ENCODE measurements at regions not wholly inside any gene's neighbourhood (a gene's known extent, or its start where the extent isn't known, plus 50 kb on each side); places are given as distances from the start of the nearest gene placed in this dataset.

DNA sequence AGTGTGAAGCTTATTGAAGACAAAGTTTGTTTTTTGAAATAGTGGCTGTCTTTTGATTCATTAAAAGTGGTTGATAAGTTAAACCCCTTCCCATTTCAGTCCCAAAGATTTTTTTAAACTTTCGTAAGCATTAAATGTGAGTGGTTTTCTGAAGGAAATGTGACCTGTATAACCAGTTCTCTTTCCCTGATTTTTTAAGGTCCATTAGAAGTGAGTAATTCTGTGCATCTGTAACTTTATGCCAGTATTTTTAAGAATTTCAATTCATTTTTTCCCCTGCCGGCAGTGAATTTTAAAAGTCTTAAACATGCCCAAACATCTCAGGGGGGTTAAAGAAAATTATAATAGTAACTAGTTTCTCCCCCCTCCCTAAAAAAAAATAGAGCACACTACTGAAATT, 254.6 kb upstream of the SP8 start:
- no peak for FAIRE-seq

DNA sequence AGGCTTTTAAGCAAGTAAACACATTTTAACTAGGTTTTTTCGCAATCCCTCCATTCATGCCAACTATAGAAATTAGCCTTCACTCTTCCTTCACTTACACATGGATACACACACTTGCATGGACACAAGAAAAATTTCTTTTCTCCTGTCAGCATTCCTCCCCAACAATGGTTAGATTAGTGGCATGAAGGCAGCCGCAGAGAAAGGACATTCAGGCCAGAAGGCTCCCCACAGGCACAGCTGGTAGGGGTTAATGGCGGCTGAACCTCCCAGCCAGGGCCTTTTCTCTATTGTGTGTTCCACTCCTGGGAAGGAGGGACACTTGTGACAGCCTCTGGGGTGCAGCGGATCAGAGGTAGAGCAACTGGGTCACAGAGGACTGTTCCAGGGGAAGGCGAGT, 255.0 kb upstream of the SP8 start:
- no peak for FAIRE-seq

DNA sequence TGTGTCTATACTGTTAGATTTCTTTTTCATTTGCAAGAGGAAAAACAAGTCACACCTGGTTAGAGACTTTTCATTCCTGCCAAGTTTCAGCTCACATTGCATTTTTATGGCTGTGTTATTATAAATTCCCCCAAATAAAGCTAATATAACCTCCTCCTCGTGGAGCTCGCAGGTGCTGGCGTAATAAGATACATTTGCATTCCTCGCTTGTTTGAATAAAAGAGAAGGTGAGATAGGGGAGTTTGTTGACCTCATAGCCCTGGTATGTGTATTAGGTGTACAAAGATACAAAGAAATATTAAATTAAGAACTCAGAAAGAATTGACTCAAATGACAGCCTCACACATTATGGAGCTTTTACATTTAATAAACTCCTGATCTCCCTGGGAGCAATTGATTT, 257.7 kb upstream of the SP8 start:
- FAIRE-seq, result no peak

DNA sequence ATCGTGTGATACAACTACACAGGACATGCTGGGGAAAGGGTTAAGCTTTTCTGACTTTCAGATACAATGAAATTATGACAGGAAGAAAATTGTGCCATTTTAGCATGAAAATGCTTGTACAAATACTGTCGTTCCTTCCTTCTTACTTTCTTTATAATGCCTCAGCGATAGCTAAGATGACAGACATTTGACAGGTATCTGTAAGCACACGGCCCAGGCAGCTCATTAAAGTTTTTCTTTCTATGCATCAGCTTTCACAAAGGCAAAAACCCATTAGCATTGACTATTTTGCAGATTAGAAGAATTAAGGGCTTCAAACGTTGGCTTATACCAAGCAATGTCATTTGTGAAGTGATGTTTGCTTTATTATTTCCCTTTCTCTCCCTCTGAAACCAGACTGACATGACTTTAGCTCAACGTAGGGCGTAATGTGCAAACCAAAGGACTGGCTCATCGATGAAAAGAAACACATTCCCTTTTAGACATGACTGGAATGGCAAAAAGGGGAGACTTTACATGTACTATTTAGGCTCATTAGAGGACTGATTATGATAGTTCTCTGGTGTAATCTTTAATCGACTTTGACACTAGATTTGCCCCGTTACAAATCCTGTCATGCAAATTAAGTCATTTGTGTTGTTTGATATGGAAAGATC, 258.4 kb upstream of the SP8 start:
- no peak for FAIRE-seq

DNA sequence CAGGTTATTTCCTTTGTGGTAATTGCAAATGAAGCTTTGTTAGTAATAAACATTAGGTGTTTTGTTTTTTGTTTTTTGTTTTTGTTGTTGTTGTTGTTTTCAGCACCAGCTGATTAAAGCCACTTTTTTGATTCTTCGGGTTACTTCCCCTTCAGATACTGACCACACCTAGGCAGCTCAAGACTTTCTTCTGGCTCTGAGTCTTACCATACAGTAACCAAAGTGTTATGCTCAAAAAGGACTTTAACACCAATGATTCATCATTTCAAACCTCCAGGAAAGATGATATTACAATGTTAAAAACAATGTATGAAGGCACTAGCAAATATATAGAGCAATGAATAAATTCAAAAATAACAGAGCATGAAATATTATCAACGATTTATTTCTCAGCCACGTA, 265.2 kb upstream of the SP8 start:
- FAIRE-seq, result no peak

DNA sequence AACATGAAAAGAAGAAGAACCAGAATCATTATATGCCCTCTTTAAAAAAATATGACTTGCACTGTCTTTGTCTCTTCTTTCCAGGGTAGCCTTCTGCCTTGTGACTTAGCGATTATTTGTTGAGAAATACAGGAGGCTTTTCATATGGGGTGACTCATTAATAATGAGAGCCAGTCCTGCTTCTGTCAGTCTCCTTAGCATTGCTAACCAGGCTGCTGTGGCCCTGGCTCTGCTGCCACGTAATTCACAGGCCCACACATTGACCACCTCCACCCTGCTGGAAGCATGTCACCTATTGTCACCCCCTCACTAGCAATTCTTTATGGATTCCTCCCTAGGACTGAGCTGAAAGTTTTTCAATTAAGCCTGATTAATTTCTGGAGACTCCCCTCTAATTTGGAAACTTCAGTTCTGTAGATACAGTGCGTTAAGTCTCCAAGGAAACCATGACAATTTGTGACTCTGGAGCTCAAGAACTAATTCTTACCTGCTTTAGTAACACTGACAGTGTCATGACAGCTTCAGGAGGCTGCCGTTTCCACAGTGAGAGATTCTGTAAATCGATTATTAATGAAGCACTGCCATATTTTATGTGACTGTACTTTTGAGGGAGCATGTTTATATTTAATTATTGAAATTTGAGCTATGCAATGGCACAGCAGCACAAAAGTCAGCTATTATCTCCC, 267.9 kb upstream of the SP8 start:
- no peak for FAIRE-seq

DNA sequence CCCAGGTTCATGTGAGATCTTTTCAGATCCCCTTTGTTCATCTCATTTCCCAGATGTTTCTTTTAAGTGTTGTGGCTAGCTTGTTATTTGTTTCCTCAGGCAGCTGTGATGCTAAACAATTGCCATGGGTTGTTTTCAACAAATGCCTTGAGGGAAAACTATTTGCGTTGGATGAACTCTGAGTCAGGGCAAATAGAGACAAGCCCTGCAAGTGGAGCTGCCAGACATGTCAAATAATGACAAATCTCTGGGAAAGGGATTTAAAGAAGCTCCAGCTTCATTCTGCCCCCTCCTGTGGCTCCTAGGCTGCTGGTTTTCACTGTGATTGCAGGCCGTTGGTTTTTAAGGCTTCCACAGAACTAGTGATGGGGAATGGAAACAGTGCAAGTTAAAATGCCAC, 272.4 kb upstream of the SP8 start:
- no peak for FAIRE-seq

DNA sequence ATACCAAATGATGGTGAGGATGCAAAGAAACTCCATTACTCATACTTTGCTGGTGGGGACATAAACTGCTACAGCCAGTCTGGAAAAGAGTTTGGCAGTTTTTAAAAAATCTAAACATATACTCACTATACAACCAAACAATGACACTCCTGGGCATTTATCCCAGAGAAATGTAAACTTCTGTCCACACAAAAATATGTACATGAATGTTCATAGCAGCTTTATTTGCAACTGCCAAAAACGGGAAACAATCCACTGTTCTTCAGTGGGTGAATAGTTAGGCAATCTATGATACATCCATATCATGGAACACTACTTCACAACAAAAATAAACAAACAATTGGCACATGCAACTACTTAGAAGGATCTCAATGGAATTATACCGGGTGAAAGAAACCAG, 276.4 kb upstream of the SP8 start:
- no peak for FAIRE-seq

DNA sequence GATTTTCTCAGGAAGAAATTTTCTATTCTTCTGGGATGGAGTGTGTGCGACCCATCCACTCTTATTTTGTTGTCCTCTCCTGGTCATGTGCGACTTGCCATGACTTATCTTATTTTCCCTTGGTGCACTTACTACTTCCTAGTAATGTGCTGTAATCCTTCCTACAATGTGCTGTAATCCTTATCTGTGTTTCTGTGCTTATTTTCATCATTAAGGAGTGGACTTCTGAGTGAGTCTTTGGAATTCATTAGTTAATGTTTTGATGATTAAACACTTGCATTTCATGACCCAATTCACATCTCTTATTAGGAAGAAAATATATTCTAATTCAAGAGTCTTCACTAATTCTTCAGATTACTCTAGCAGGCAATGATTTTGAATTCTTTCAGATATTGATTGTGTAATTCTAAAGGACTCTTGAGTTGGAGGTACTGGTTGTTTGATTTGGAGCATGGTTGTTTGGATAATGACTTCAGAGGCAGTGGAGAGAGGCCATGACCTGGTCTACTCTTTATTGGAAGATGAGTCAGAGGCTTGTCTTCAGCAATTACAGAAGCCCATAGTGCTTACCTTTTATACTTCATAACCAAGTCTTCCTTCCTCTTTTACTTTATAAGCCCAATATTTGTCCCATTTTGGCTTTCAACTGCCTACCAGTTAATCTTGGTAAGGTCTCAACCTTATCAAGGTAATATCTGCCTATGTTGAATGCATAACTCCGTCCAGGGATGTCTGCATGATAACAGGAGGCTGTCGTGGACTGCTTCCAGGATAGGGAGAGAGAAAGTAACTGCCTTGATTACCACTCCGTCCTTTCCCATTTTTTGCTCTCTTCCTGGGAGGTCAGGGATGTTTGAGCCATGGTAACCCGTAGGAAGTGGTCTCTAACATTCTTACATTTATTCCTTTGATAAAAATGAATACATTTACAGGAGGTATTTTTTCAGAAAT, 278.3 kb upstream of the SP8 start:
- no peak for FAIRE-seq

DNA sequence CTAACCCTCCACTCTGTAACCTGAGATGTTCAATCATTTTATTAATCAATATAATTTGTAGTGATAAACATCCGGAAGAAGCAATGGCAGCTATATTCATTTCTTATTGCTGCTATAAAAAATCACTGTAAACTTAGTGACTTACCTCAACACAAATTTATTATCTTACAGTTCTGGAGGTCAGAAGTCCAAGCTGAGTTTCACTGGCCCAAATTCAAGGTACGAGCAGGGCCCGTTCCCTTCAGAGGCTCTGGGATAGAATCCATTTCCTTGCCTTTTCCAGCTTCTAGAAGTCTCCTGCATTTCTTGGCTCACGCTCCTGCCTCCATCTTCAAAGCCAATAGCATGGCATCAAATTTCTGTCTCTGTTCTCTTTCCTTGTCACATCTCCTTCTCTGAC, 279.5 kb upstream of the SP8 start:
- no peak for FAIRE-seq

DNA sequence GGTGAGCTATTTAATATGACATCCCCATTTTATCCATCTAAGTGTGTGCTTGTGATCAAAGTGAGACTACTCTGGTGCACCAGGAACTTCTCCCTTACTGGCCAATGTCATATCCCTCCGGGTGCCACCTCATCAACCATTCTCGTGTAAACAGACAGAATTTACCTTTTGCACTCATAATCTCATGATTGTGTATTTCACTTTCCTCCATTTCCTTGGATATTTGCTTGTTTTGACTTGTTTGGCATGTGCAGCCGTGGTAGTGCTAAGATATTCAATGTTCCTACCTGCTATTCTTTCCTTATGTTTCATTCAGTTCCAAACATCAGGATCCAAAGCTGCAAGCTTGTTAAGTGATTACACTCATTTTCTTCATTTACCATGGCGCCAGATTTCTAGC, 280.5 kb upstream of the SP8 start:
- FAIRE-seq, result no peak

DNA sequence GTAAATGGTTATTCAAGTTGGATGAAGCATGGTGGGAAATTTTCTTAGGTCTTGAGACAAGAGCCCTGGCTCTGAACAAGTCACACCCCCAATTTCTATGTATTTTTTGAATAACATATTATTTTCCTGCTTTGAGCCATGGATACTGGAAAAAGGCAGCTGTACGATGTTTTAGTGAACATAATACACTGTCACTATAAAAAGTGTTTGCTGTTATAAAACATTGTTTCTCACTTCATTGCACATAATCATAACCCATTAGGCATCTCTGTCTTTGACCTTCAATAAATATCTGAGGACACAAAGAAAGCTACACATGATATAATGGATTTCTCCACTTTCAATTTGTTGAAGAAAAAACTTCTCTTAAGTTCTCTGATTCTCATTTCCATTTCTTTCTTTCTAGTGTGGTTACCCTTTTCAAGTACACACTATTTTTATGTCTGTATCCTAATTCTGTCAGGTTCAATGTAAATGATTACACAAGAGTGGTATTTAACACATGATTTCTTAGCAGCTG, 283.9 kb upstream of the SP8 start:
- no peak for FAIRE-seq

DNA sequence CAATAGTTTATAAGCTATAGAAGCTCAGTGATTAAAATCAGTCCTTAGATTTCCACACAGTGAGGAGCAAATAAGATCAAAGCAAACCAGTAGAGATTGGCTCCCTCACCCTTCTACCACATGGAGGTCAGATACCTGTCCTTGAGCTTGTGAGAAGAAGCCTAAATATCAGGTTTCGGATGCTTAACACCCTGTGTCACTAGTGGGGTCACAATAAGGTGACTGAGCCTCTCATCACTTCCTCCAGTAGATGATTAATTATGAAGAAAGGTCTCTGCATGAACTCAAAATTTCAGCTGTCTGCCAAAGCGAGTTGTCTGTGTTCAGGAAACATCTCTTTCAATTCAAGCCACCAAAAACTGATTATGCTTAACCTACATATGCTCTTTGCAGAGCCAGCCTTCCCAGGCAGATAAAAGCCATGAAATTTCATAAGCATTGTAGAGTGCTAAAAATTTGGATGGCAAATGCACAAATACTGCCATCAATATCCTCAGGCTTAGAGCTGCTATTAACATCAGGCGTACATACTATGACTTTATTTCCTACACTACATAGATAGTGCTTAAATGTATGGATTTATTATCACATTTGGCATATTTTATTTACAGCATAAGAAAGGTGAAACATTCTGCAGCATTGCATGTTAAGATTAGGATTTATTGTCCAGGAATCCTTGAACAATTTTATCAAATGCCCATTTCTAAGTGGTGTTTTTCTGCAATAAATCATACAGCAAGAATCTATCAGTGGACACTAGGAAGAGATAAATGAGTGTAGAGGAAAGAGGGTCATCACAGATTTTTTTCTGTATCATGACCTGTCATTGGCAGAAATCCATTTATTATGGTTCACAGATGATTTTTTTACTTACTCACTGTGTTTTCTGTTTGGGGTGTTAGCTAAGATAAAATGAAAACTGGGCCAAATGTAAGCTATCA, 285.1 kb upstream of the SP8 start:
- no peak for FAIRE-seq

DNA sequence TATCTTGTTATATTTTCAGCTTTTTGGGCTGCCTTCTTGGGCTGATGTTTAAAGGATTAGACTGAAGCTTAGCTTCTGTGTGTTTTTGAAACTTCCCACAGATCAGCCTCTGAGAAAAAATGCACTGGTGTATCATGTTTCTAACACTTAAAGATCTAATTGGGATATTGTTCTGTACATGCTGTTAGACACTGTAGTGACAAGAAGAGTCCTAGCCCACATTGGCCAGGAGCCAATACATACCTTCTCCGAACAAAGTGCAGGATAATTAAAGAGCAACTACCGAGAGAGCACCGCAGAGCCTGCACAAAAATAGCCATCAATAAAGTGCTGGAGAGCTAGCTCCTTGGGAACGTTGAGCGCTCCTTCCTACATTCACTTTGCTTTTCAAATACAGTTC, 289.4 kb upstream of the SP8 start:
- FAIRE-seq, result no peak

DNA sequence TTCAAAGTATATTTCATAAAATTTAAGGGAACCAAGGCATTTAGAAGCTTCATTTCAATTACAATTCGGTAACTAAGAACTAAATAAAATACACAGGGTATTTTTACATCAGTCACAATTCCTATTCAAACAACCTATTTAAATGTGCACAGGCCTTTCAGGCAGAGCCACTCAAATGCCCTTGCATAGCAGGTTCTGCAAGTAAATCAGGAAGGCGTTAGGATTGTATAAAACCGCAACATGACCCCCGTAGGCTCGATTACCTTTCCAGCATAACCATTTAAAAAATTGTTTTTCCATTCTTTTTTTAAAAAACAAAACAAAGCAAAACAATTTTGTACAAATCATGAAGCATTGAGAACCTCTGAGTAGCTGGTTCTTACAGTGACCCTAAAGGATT, 289.9 kb upstream of the SP8 start:
- no peak for FAIRE-seq

DNA sequence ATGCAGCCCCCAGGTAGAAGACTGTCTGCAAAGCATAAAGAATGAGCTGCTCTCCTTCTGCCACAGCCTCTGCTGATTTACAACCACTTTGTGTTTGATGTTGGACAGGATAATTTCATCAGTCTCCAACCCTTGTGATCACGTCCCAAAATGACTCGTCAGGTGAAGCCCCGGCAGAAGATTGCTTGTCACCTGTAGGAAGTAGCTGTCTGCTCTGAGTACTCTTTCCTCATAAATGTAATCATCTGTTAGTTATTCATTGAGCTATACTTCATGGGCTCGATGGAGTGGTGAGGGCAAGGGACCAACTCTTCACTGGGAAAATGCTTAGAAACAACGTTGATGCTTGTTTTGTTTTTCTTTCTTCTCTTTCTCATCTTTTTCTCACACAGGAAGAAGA, 290.9 kb upstream of the SP8 start:
- no peak for FAIRE-seq

DNA sequence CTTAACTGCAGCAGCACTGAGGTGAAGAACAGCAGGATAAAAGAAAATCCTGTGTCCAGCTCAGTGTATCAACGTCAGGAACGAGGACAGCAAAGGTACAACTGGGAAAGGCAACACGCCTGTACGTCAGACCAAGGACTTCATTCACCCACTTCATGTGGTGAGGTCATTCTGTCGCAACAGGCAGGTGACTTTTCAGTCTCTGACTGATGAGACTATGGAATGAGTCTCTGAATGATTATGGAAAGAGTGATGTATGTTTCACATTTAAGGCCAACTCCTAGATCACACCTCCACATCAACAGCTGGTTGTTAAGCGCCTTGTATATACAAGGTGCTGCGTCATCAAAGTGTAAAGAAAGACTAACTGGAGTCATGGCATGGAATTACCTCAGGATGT, 297.6 kb upstream of the SP8 start:
- FAIRE-seq, result no peak

DNA sequence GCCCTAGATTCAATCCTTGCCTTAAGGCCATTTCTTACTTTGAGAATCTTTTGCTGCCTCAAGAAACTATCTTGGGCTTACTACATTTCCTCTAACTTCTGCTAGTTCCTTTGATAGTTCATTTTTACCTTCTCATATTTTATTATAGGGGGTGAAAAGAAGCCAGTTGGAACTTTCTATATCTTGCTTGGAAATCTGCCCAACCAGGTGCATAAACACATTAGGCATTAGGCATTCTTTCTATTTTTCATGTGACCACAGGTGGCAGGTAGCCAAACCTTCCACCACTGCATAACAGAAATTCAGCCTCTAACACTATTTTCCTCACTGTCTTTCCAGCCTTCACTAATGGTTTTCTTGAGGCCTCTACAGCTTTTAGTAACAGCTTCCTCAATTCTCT, 300.0 kb upstream of the SP8 start:
- no peak for FAIRE-seq

DNA sequence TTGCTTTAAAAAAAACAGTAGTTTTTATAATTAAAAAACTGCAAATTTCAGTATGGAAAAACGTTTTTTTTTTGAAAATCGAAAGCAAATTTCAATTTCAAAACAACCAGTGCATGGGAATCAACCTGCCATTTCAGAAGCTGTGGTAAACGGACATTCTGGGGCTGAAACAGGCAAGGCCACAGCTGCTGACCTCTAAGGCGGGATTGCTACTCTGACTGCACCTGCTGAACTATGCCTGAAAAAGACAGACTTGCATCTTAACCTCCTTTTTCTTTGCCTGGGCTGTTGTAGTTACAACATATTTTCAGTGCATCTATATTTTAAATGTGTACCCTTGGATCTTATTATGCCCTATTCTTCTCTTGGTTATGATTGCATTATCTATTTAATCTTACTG, 303.0 kb upstream of the SP8 start:
- FAIRE-seq, result no peak

DNA sequence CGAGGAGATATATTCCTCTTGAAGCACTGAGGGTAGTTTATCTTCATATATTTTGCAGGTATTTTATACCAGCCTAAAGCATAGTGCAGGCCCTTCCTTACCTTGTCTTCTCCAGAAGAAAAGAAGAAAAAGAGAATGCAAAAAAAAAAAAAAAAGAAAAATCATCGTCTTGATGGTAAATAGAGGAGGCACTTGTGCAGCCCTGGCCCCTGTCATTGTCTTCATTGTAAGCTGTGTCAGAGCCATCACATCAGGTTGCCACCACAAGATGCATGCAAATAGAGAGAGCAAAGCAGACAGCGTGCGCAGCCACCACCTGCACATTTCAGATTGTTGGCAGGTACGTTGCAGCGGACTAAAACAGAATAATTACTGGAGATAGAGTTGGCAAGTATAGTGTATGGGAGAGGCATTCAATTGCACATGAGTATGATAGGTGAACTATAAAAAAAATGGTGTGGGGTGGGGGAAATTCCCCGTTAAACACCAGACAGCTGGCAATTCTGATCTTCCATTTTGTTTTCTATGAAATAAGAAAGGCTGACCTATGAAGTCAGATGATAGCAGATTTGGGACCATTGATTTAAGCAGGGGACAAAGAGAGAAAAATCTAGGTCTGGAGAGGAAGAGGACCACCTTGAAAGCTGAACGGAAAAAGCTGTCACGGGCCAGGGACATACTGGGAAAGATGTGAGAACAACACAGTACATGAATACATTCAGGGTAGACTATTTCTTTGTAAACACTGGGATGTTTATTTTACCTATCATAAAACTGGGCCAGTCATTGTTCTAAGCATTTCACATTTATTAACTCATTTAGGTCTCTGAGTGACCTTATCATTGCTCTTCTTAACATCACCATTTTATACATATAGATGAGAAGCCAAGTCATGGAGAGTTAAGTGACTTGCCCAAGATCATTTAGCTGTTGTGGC, 306.3 kb upstream of the SP8 start:
- no peak for FAIRE-seq

DNA sequence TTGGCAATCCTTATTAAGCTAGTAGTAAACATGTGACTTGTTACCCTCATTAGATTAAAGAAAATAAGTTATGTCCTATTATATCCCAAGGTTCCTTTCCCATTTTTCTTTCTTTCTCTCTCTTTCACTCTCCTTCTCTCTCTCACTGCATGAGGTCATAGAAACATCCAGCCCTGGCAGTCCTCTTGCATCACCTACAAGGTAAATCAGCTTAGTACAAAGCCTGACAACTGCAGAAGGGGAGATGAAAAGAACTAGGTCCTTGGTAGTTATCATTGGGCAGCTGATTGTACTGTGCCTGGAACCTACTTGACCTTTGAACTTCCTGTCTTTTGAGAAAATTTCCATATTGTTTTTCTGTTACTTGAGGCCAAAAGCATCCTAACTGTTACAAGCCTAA, 307.9 kb upstream of the SP8 start:
- no peak for FAIRE-seq
